ENCODE measurements at regions not wholly inside any gene's neighbourhood (a gene's known extent, or its start where the extent isn't known, plus 50 kb on each side); places are given as distances from the start of the nearest gene placed in this dataset.

- no peak overlapping the region for H2AK5ac ChIP-seq (ENCODE audit: insufficient read length, low read length)
- no peak overlapping the region for H4K8ac ChIP-seq (replicated peaks; ENCODE audit: insufficient read length, low read depth, low read length)
- H3K4me1 ChIP-seq (ENCODE audit: insufficient read depth, low read length): no peaks in the 10 kb centered on the region; the same call in 1 of the 2 replicates
- H3K4ac ChIP-seq (ENCODE audit: low read depth, low read length): no peak overlapping the region
- H3K9ac ChIP-seq (ENCODE audit: extremely low read depth, insufficient read length, low read length): no peak overlapping the region
- H3K23ac ChIP-seq (ENCODE audit: insufficient read length, low read depth, low read length): no peak overlapping the region
- no peak overlapping the region for H2AFZ ChIP-seq (ENCODE audit: low read length)
- Mint-ChIP-seq H3K9me3 (no peaks in the 10 kb centered on the region; a peak in 2 of 5 replicates), H3K27ac (no peak overlapping the region), H3K27me3 (ENCODE audit: low read depth) (peaks cover 26% of the 10 kb centered on the region), H3K4me1 (no peaks in the 10 kb centered on the region), H3K4me3 (no peak overlapping the region), H3K36me3 (ENCODE audit: insufficient read depth in 1 of 3, low read depth in 3 of 3) (no peaks in the 10 kb centered on the region)
- H3K79me2 ChIP-seq (ENCODE audit: insufficient read depth, low read length): no peaks in the 10 kb centered on the region
- H3K14ac ChIP-seq (ENCODE audit: insufficient read depth, low read length): no peak overlapping the region
- H3K79me1 ChIP-seq (ENCODE audit: insufficient read depth, low read depth, low read length, poor library complexity, severe bottlenecking): no peaks in the 10 kb centered on the region
- H3K56ac ChIP-seq (ENCODE audit: insufficient read length, low read depth, low read length): no peak overlapping the region
- no peak overlapping the region for H3T11ph ChIP-seq (ENCODE audit: low read length)
- H4K20me1 ChIP-seq (ENCODE audit: control insufficient read depth, insufficient read depth, insufficient read length): no peaks in the 10 kb centered on the region
- no peaks in the 10 kb centered on the region for H3K23me2 ChIP-seq (ENCODE audit: insufficient read length, low read depth, low read length, poor library complexity, severe bottlenecking)
- H4K5ac ChIP-seq (ENCODE audit: insufficient read length, low read depth, low read length): no peak overlapping the region
- H3K4me2 ChIP-seq (ENCODE audit: insufficient read depth, insufficient read length, low read length): no peak overlapping the region
- H2BK5ac ChIP-seq (ENCODE audit: insufficient read length, low read length): no peak overlapping the region
- no CpG with 5 or more reads among the region's 4 CpGs for WGBS (ENCODE audit: extremely low coverage, insufficient read length, low lambda C conversion rate)
- no peak for TF ChIP-seq CTCF (conservative IDR thresholded peaks at IDR 0.05)
- no peak overlapping the region for H3K27ac ChIP-seq (ENCODE audit: insufficient read length, low read depth, low read length)
- H4K91ac ChIP-seq (ENCODE audit: insufficient read length, low read depth, low read length): no peak overlapping the region
- H3K27me3 ChIP-seq (ENCODE audit: insufficient read depth, low read length): no peaks in the 10 kb centered on the region
- H3K18ac ChIP-seq (ENCODE audit: insufficient read length, low read depth, low read length): no peak overlapping the region
- no peak overlapping the region for H2BK120ac ChIP-seq (ENCODE audit: low read depth, low read length, poor library complexity, severe bottlenecking)
- H2BK12ac ChIP-seq (ENCODE audit: insufficient read length, low read depth, low read length): no peak overlapping the region
- no peak overlapping the region for H2BK15ac ChIP-seq (ENCODE audit: low read depth, low read length)
- no peak overlapping the region for H2BK20ac ChIP-seq (ENCODE audit: low read depth, low read length, poor library complexity, severe bottlenecking)
- H3K9me3 ChIP-seq (ENCODE audit: control insufficient read depth, low read depth, low read length): no peaks in the 10 kb centered on the region
- DNase-seq: no peak
These were observed 159.6 kb upstream of the WDR1 start for GRCh38 chr4:10276152-10276551.
